ENCODE measurements at regions not wholly inside any gene's neighbourhood (a gene's known extent, or its start where the extent isn't known, plus 50 kb on each side); places are given as distances from the start of the nearest gene placed in this dataset.

DNA sequence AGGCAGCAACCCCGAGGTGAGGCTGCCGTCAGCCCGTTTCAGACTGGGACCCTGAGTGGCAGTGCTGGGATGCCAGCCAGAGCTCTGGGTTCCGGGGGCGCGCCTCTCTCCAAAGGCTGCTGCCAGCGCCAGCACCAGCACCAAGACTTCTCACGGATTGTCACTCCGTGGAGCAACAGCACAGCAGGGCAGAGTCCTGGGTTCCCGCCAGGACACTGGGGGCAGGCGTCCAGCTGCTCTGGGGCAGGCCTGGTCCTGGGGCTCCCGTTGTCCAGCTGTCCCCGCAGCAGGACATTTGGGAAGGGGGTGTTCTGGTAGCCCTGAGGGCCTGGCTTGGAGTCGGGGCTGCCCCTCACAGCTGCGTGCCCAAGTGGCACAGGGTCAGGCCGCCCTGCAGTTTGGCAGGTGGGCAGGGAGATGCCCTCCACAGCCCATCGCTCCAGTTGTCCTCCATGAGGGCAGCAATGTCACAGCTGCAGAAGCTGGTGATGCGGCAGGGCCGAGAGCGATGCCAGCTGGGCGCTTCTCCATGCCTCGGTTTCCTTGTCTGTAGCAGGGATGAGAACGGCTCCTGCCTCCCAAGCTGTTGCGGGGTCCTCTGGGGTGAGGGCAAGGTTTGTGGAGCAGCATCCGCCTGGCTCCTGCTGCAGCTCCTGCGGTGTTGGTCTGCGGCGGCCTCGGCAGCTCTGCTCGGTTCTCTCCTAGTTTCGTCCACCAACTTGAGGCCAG lies 137.3 kb upstream of the CIBAR2 start:
- no peaks in the 10 kb centered on the region for H3K36me3 ChIP-seq (ENCODE audit: control insufficient read depth, insufficient read depth, low read length)
- no peaks in the 10 kb centered on the region for H3K27me3 ChIP-seq (replicated peaks; ENCODE audit: control insufficient read depth, insufficient read depth, low read length)
- no peak for TF ChIP-seq CTCF (IDR thresholded peaks at IDR 0.05; ENCODE audit: insufficient read depth, low read length, poor library complexity, severe bottlenecking)
- no peak overlapping the region for H3K4me3 ChIP-seq (replicated peaks; ENCODE audit: low read depth, low read length)
- no peak for DNase-seq (ENCODE audit: extremely low read depth, insufficient read length)

DNA sequence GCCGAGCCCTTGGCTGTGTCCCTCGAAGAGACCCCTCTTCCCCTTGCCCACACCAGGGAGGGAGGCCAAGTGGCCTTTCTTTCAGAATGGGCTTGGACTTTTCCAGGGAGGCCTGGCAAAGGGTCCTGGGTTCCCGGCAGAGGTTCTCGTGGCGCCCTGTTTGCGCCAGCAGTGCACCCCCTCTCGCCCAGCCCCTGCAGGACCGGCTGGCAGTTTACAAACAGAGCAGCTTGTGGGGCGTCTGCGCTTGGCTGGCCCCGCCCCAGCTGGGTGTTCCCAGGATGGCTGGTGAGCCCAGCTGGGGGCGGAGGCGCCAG lies 137.8 kb upstream of the CIBAR2 start:
- TF ChIP-seq CTCF (IDR thresholded peaks at IDR 0.05; ENCODE audit: insufficient read depth, low read length, poor library complexity, severe bottlenecking), result no peak
- no peak for DNase-seq (ENCODE audit: extremely low read depth, insufficient read length)
- no peak overlapping the region for H3K4me3 ChIP-seq (replicated peaks; ENCODE audit: low read depth, low read length)
- no peaks in the 10 kb centered on the region for H3K36me3 ChIP-seq (ENCODE audit: control insufficient read depth, insufficient read depth, low read length)
- no peaks in the 10 kb centered on the region for H3K27me3 ChIP-seq (replicated peaks; ENCODE audit: control insufficient read depth, insufficient read depth, low read length)

DNA sequence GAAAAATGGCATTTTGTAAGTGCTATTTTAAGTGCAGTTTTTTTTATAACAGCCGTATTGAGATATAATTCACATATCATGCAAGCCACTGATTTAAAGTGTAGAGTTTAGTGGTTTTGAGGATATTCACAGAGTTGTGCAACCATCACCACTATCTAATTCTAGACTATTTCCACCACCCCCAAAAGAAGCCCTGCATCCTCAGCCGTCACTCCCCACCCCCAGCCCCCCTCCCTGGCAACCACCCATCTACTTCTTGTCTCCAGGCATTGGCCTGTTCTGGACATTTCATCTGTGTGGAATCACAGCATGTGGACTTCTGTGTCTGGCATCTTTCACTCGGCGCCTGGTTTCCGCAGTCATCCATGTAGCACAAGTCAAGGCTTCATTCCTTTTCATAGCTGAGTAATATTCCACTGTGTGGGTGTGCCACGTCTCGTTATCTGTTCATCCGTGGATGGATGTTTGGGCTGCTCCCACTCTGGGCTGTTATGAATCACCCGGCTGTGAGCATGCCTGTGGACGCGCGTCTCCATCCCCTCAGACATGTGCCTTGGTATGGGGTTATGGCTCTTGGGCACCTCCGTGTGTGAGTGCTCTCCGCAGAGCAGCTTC lies 138.4 kb upstream of the CIBAR2 start:
- no peak overlapping the region for H3K4me3 ChIP-seq (replicated peaks; ENCODE audit: low read depth, low read length)
- H3K27me3 ChIP-seq (replicated peaks; ENCODE audit: control insufficient read depth, insufficient read depth, low read length), result no peaks in the 10 kb centered on the region
- H3K36me3 ChIP-seq (ENCODE audit: control insufficient read depth, insufficient read depth, low read length), result no peaks in the 10 kb centered on the region
- no peak for DNase-seq (ENCODE audit: extremely low read depth, insufficient read length)
- no peak for TF ChIP-seq CTCF (IDR thresholded peaks at IDR 0.05; ENCODE audit: insufficient read depth, low read length, poor library complexity, severe bottlenecking)

DNA sequence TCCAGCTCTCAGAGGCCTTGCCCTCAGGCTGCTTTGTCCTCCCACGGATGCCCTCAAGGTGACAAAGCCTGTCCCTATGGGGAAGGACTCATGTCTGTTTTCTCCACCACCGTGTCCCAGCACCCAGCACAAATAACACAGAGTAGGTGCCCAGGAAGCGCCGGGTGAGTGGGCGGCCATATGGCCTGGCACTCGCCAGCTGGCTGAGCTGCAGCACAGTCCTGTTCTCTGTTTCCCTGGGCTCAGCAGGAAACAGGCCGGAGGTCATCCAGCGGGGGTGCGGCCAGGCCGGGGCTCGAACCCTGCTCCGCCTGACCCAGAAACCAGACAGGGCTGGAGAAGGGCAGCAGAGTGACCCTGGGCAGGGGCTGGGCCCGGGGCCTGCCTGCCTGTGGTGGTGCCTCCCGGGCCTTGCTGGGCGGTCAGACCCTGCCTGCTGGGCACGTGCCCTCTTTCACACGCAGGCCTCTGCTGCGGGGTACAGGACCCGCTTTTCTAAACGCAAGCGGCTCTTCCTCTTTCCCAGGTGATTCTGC lies 139.0 kb upstream of the CIBAR2 start:
- TF ChIP-seq CTCF (IDR thresholded peaks at IDR 0.05; ENCODE audit: insufficient read depth, low read length, poor library complexity, severe bottlenecking), result no peak
- DNase-seq (ENCODE audit: extremely low read depth, insufficient read length), result no peak
- H3K4me3 ChIP-seq (replicated peaks; ENCODE audit: low read depth, low read length), result no peak overlapping the region
- no peaks in the 10 kb centered on the region for H3K36me3 ChIP-seq (ENCODE audit: control insufficient read depth, insufficient read depth, low read length)
- H3K27me3 ChIP-seq (replicated peaks; ENCODE audit: control insufficient read depth, insufficient read depth, low read length), result no peaks in the 10 kb centered on the region; the same call in 1 of the 2 replicates

GRCh38 chr16:85252014-85252413 lies 139.7 kb upstream of the CIBAR2 start:
- H3K27me3 ChIP-seq (replicated peaks; ENCODE audit: control insufficient read depth, insufficient read depth, low read length), result no peaks in the 10 kb centered on the region; the same call in 1 of the 2 replicates
- no peak overlapping the region for H3K4me3 ChIP-seq (replicated peaks; ENCODE audit: low read depth, low read length)
- no peaks in the 10 kb centered on the region for H3K36me3 ChIP-seq (ENCODE audit: control insufficient read depth, insufficient read depth, low read length)
- no peak for TF ChIP-seq CTCF (IDR thresholded peaks at IDR 0.05; ENCODE audit: insufficient read depth, low read length, poor library complexity, severe bottlenecking)
- DNase-seq (ENCODE audit: extremely low read depth, insufficient read length), result no peak
